ENCODE measurements at regions not wholly inside any gene's neighbourhood (a gene's known extent, or its start where the extent isn't known, plus 50 kb on each side); places are given as distances from the start of the nearest gene placed in this dataset.

- DNase-seq = peak; percentile 87
These were observed 168.3 kb downstream of the SEC14L1 start for GRCh38 chr17:77308861-77309726.

GRCh38 chr17:77310336-77310735 lies 169.6 kb downstream of the SEC14L1 start:
- no peak for DNase-seq

GRCh38 chr17:77311371-77311981 lies 170.7 kb downstream of the SEC14L1 start:
- no peak for DNase-seq

GRCh38 chr17:77312061-77312701 lies 171.4 kb downstream of the SEC14L1 start:
- DNase-seq = no peak

GRCh38 chr17:77312786-77313599 lies 172.2 kb downstream of the SEC14L1 start:
- DNase-seq = no peak

- no peak for DNase-seq
These were observed 173.1 kb downstream of the SEC14L1 start for GRCh38 chr17:77313831-77314230.

- no peak for DNase-seq
These were observed 173.8 kb downstream of the SEC14L1 start for GRCh38 chr17:77314601-77315000.

GRCh38 chr17:77315010-77315409 lies 174.2 kb downstream of the SEC14L1 start:
- DNase-seq = no peak

GRCh38 chr17:77315551-77316190 lies 174.9 kb downstream of the SEC14L1 start:
- no peak for DNase-seq

GRCh38 chr17:77316191-77316641 lies 175.4 kb downstream of the SEC14L1 start:
- DNase-seq = peak; percentile 78

- DNase-seq = no peak
These were observed 175.9 kb downstream of the SEC14L1 start for GRCh38 chr17:77316651-77317050.

GRCh38 chr17:77317091-77317750 lies 176.5 kb downstream of the SEC14L1 start:
- DNase-seq = no peak

- no peak for DNase-seq
These were observed 177.3 kb downstream of the SEC14L1 start for GRCh38 chr17:77318021-77318420.

- no peak for DNase-seq
These were observed 177.9 kb downstream of the SEC14L1 start for GRCh38 chr17:77318491-77319210.

- DNase-seq = no peak
These were observed 178.7 kb downstream of the SEC14L1 start for GRCh38 chr17:77319211-77320043.

GRCh38 chr17:77320044-77320440 lies 179.3 kb downstream of the SEC14L1 start:
- DNase-seq = no peak

- no peak for DNase-seq
These were observed 179.9 kb downstream of the SEC14L1 start for GRCh38 chr17:77320485-77321256.

- no peak for DNase-seq
These were observed 181.1 kb downstream of the SEC14L1 start for GRCh38 chr17:77321649-77322513.

All from NCI-H226 (cell line).